Fibroblast of skin of left biceps (primary cell): ENCODE measurements at regions not wholly inside any gene's neighbourhood (a gene's known extent, or its start where the extent isn't known, plus 50 kb on each side); places are given as distances from the start of the nearest gene placed in this dataset.

Experiments used
- DNase-seq, 2 experiments: peaks; one replicate each; pipeline ENCODE4 v3.0.0-alpha.2; 2013; ENCODE audit warnings: low read depth in 2 of 2

DNA sequence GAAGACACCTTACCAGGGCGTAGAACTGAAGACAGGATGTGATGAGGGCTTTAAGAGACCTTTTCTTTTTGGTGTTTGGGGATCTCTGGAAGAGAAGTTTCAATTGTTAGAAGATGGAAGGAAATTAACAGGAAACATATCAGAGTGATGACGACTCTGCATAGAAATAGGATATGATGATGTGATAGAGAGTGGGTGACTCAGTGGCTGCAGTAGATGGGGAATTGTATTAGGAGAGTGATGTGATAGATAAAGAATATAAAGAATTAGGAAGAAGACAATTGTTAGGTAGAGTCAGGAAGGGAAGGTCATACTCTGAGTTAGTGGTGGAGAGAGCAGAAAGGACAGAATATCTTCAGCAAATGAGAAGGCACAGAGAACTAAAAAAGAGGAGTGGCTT, 593.9 kb downstream of the NYAP2 start:
- DNase-seq = no peak

DNA sequence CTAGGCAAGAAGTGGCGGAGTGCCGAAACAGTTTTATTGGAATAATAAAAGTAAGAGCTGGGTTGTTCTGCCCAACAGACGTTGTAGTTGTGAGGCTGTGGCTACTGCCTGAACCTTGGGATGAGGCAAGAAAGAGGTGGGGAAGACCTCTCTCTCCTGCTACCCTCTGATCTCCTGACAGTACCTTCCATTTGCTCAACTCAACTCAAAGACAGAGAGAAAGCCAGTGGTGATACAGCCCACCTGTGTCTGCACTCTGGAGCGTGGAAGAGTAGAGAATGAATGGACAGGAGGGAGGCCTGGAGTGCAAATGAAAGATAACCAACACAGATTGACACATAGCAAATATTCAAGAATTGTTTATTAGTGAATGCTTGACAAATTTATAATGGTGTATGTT, 590.3 kb downstream of the NYAP2 start:
- no peak for DNase-seq

DNA sequence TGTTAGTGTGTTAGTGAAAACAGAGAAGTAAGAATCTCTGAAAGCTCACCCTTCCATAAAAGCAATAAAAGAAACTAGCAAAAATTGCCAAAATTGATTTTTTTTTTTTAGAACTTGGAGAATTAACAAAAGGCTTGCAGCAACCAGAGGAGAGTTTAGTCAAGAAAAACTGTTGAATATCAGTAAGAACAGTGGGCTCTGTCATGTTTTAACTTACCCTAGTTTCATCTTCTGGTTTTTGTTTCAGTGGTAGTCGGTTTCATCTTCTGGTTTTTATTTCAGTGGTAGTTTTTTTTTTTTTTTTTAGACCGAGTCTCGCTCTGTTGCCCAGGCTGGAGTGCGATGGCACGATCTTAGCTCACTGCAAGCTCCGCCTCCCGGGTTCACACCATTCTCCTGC, 580.9 kb downstream of the NYAP2 start:
- DNase-seq = no peak

DNA sequence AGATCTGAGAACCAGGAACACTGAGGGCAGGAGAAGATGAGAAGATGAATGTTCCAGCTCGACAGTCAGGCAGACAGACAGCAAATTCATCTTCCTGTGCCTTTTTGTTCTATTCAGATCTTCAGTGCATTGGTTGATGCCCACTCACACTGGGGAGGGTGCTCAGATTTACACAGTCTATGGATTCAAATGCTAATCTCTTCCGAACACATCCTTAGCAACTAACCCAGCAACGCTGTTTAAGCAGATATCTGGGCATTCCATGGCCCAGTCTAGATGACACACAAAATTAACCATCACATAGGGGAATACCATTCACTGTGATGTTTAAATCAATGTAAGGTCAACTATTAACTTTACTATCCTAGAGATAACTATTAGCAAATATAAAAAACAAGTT, 571.9 kb downstream of the NYAP2 start:
- DNase-seq = no peak

DNA sequence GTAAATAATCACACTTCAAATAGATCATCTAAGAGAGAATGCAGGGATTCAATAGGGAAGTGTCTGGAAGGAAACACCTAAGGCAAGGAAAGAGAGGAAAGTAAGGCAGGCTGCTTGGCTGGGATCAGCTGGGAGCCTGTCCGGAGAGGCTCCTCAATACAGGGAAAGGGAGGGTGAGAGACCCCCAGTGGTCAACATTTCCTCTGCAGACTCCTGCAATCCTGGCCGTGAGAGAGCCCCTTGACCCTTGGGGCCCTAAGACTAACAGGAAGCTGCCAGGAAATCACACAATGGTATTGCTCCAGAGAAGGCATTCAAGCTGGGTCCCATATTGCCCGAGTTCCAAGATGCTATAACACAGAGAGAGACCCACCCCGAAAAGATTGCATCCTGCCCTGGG, 549.4 kb downstream of the NYAP2 start:
- DNase-seq = no peak

DNA sequence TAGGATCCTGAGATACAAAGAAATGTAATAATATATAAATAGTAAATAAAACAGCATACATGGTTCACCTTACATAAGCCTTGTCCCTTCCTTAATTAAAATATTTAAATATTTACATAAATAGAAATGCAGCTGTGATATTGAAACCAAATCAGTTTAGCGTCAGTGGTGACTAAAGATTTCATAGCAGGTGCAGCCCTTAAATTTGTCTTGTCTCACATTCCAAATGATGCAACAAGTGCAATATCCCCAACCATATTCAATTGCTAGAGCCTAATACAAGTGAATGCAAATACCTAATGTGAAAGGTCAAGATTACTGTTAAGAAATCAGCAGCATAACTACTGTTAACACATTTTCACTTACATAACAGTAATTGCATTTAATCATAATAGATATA, 539.5 kb downstream of the NYAP2 start:
- no peak for DNase-seq

DNA sequence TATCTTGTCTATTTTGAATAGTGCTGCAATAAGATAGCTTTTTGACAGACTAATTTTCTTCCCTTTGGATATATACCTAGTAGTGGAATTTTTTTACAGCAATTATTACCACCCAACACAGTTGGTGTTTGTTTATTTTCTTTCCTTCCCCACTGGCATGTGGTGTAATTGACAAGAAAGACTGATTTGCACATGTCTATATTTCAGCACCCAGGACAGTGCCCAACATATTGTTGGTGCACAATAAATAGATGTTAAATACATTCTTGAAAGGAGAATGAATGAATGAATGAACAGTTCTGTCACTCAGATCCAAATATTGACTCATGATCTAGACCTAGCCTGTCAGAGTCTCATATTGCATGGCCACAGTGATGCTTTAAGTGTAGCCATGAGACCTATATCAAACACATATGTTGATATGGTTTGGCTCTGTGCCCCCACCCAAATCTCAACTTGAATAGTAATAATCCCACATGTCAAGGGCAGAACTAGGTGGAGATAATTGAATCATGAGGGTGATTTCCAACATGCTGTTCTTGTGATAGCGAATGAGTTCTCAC, 538.2 kb downstream of the NYAP2 start:
- DNase-seq = no peak

DNA sequence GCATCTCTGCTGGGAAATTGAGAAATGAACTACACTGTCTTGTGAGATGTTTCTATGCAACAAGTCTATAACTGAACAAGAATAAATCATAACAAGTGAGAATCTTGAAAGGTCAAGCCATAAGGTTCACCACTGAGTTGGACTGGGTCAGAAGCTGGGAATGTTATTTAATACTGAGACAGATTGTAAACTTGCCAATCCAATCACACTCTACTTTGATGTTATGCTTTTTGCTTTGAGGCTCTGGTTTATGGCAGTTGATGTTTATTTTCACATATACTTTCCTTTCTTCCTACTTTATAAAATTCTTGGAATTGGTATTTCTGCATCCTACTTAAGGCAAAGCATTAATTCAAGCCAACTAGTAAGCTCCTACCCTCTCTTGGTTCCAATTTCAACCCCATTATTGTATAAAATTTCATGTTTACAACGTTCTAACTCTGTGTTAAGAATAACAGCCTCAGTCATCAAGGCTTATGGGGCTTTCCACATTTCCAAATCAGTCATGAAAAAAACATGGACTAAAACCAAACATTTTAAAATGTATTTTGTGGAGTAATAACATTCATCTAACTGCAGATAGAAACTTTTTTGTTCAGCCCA, 533.4 kb downstream of the NYAP2 start:
- no peak for DNase-seq

DNA sequence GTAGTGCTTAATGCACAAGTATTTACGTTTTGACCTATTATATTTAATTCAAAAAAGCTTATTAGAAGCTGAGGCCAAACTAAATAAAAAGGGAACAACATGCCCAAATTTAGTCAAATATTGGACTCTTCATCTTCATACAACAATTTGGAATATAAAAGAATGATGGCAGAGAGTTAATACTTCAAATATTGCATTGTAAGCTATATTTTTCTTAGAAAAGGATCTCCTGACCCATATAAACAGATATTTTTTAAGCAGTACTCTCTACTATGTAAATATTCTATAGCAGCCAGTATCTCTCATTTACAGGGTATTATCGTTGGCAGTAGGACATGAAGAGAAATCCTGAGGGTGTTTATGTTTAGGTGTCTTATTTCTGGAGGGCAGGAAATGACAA, 531.2 kb downstream of the NYAP2 start:
- DNase-seq = no peak

DNA sequence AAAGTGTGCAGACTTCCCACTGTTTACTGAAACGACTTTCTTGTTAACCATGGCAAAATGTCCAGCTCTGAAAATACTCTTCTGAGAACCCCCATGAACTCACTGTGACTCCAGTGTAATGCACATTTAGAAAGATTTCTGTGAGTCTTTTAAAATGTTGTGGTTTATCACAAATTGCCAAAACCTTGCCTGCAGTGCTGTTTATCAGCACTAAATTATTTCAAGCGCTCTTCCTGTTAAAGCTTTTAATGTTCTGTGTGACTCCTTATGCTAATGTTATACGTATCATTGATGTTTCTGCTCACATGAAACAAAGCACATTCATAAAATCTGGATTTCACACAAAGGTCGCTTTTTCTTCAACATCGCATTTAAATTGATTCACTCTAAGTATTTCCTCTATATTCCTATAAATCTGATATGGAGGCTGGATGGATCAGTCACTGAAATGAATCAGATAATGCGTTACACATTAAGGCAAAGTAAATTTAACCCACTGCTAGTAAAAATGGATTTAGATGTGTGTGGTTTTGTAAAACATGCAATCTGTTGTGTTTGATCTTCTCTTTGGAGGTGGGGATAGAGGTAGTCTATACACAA, 521.2 kb downstream of the NYAP2 start:
- DNase-seq = peak; percentile 8 to 15

DNA sequence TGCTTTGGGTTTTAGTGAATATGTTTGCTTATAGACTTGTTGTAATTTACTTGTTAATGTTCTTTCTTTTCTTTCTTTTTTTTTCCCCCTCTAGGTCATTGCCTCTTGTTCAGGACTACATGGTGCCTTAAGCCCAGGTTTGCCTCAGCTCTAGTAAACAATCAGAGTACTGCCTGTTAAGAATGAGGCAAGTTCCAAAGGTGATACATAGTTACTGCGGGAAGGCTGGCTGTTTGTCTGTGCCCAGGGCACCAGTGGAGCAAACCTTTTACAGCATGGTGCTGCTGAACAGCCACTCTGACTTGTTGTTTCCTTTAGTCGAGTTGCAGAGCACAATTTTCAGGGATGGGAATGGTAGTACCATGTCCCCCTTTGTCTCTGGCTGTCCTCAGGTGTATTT, 517.2 kb downstream of the NYAP2 start:
- DNase-seq = no peak

DNA sequence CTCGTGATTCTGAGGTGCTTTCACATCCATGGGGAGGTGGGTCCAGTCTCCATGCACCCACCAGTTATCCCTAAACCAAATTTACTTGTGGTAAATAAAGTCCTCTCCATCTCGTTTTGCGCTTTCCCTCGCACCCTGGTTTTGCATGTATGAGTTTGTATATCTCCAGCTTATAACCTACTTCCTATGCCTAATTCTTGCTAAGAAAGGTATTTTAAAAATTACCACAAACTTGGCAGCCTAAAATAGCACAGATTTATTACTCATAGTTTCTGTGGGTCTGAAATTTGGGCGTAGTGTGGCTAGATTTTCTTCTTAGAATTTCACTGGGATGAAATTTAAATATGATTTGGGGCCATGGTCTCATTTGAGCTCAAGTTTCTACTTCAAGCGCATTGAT, 511.5 kb downstream of the NYAP2 start:
- DNase-seq = no peak

DNA sequence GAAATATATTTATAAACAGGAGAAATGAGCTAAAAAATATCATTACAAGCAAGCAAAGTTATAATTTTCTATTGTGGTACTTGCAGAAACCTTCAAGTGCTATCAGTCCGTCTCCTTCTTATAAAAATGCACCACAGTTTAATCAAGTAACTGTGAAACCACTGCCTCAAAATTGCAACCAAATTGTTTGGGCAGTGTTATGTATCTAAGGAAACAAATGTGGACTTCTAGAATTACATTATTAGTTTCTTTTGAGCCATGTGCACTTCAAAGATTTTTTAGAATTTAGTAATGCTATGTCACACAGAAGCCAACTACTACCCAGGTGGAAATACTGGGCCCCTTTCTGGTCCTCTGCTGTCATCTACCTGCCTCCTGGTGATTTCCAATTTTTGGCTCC, 495.6 kb downstream of the NYAP2 start:
- no peak for DNase-seq

DNA sequence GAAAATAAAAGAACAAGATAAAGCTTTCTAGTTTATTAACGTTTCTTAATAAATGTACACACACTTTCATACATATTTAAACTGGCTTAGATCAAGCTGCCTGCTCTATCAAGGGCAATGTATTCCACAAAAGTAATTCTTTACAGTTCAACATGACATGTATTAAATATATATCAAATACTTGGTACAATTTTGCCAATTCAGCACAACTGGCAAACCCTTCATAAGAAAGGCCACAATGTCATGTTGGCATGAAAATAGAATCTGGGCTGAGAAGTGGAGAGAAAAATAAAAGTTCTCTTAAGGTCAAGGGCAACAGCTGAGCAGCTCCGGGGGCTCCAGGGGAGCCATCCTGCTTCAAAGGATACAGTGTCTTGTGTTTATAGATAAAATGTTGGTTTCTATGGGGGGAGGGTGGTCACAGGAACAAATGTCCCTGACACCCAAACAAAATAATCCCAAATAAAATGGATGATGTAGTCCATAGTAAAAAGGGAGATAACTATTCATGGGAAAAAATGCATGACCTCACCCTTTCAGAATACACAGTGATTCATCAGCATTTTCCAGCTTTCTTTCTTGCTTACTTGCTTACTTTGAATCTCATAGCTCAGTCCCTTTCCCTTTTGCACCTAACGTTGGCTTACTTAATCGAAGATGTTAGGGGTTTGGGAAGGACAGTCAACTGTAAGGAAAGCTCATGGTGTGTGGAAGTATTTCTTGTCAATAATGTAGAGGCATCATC, 494.9 kb downstream of the NYAP2 start:
- peak; percentile 16 to 20 for DNase-seq

DNA sequence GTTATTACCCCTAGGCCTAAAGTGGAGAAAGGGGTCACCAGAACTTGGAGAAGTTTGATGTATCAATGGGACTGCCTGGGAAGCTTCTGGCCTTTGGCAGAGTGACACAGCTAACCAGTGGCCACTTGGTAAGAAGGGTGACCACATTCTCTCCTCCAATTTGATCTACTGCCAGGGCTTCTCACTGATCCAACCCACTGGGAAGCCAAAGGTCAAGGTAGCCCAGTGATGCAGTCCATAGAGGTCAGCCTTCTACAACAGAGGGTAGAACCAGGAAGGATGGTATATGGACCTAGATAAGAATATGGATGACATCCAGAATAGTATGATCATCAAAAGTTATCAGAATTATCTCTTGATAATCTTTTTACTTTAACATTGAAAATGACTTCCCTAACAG, 493.6 kb downstream of the NYAP2 start:
- DNase-seq = no peak

DNA sequence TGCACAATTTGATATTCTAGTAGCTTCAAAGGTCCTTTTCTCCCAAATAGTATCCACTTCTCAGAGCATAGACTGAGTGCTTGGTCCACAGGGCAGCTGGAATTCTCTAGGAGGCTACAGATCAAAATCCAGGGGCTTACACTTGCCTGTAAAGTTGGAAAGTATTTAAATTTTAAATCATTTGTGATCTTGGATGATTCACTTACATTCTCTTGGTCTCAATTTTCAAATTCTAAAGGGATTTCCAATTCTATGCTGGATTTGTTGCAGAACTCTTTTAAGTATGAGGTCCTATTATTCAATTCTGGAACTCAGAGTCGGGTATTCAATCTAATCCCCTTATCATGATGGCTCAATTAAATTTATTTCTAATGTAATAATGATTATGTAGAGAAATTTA, 492.3 kb downstream of the NYAP2 start:
- DNase-seq = no peak

DNA sequence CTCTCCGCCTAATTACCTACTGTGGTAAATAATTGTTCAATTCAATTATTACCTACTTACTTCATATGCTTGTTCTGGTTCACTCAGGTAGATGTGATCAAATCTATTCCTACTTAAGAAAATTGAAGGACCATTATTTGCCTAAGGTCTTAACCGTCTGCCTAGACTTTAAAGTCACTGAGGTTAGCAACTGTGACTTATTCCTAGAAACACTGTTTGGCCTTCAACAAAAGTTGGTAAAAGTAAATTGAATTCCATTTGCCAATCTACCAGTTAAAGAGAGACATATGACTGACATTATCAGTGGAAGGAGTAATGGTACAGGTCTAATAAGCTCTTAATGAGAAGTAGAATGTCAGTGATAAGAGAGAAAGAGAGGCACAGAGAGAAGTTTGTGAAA, 491.5 kb downstream of the NYAP2 start:
- DNase-seq = no peak

DNA sequence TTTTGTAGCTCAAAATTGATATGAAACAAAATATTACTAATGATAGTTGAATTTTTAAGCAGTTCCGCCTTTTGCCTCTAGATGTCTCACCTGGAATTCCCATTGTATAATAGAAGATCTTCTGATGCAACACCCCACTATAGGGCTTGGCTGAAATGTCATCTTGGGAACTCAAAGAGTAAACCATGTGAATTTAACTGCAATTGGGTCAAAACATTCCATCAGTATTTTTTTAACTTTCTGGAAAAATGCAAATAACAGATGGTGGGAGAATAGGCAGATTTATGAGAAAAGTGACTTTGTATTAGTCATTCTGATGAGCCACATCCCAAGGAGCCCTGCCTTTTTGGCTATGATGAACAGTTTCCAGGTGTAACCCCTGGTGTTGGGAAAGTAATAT, 489.9 kb downstream of the NYAP2 start:
- DNase-seq = peak; percentile 80 to 81

DNA sequence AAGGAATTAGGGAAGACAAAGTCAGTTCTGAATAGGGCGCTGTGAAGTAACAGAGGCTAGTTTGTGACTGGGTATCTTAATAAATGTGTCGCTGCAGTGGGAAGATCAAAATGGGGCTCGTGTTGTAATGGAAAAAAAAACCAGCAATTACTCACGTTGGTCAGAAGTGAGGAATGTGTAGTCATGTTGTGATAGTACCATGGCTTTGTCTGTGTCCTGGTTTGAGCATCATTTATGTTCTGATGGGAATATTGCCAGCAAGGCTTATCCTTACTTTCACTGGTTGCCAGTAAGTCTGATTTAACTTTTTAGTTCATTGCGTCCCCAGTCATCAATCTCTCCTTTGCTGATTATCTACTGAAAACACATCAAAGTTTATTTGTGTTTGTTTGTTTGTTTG, 467.6 kb downstream of the NYAP2 start:
- DNase-seq = no peak

DNA sequence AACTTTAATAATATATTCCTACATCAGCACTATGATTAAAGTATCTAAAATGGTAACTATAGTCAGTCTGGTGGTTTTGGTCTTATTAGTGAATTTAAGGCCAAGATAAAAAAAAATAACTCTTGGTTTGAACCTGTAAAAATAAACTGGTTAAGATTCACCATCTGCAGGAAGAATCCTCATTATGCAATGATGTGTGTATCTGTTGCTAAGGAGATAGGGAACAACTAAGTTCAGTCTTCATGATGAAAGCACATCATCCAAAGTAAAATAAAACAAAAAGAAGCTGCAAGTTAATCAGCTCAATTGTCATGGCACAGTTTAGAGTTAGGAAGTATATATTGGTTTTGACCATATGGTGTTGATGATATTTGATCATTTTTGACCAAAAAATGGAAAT, 466.0 kb downstream of the NYAP2 start:
- DNase-seq = no peak

DNA sequence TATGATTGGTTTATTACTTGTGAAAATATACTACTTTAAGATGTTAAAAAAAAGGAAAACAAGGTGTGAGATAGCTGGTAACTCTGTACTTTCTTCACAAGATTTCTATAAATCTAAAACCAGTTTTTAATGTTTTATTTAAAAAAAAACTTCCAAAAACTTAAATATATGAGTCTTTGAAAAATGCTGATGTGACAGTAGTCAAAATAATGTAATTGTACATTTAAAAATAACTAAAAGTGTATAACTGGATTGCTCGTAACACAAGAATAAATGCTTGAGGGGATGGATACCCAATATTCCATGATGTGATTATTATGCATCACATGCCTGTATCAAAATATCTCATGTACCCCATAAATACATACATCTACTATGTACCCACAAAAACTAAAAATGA, 464.9 kb downstream of the NYAP2 start:
- no peak for DNase-seq

DNA sequence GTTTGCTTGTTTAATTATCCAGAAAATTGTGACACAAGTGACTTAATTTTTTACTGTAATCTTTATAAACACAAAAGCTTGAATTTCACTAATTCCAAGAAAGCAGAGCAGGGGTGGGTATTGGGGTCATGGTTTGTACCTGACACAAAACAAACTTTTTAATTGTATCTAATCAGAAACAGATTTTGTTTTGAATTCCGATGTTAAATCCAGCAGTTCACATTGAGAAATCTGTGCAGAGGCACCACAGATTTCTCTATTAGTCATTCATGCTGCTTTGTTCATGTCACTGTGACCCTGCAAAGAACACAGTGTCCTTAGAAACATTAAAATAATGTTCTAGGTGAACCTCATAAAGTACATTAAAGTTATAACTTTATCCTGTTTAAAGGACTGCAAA, 443.4 kb downstream of the NYAP2 start:
- no peak for DNase-seq

DNA sequence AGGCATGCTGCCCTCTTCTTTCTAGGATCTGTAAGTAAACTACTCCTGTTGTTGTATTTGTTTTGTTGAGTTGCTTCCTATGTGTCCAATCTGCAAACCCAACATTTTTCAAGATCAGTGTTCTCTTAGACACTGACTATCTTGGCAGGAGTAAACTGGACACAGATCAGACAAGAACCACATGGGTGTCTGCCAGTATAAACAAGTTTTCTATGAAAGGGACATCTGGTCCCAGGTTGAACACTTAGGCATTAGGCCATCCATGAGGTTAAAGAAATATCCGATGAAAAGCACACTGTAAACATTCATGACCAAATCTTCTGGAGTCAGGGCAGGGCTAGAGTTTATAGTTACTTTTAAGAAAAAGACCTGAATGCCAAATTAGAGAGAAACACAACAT, 441.8 kb downstream of the NYAP2 start:
- no peak for DNase-seq
